Urinary bladder (tissue), 3 donors: ENCODE measurements at regions not wholly inside any gene's neighbourhood (a gene's known extent, or its start where the extent isn't known, plus 50 kb on each side); places are given as distances from the start of the nearest gene placed in this dataset.

Experiments used
- DNase-seq: peaks from one replicate; pipeline ENCODE4 v3.0.0-alpha.2; 2015; ENCODE audit errors: extremely low spot score
- H3K27ac ChIP-seq: one replicate; pipeline ENCODE4 v1.5.1; 2013; ENCODE audit warnings: low read depth, mild to moderate bottlenecking, moderate library complexity
- H3K36me3 ChIP-seq: one replicate; pipeline ENCODE4 v1.6.1; 2013; ENCODE audit warnings: mild to moderate bottlenecking, moderate library complexity; ENCODE audit not compliant: insufficient read depth
- H3K4me1 ChIP-seq: one replicate; pipeline ENCODE4 v1.6.1; 2013; ENCODE audit warnings: mild to moderate bottlenecking, moderate library complexity; ENCODE audit not compliant: insufficient read depth
- H3K4me3 ChIP-seq: one replicate; pipeline ENCODE4 v1.5.1; 2013; ENCODE audit warnings: low read depth, low read length
- WGBS: extraction: QIAGEN DNeasy Blood & Tissue Kit; methylation state at CpG from one replicate; pipeline ENCODE4 v1.1.7; 2013; 5-methylcytosine and 5-hydroxymethylcytosine counted together
- donor health status: healthy with polysubstance abuse.
- donor health status: healthy.

GRCh38 chr2:191578031-191578430, 99.9 kb upstream of the NABP1 start:
- no peak overlapping the region for H3K4me3 ChIP-seq
- no peaks in the 10 kb centered on the region for H3K36me3 ChIP-seq
- no peaks in the 10 kb centered on the region for H3K4me1 ChIP-seq
- WGBS = 93% methylated on average over 3 of the region's 3 CpGs
- H3K27ac ChIP-seq = no peak overlapping the region
- DNase-seq = no peak

GRCh38 chr2:191580581-191580980, 97.4 kb upstream of the NABP1 start:
- H3K27ac ChIP-seq = no peak overlapping the region
- H3K36me3 ChIP-seq = no peaks in the 10 kb centered on the region
- no peaks in the 10 kb centered on the region for H3K4me1 ChIP-seq
- WGBS = 89% methylated on average over 4 of the region's 4 CpGs
- no peak overlapping the region for H3K4me3 ChIP-seq
- DNase-seq = no peak

GRCh38 chr2:191581003-191581402, 96.9 kb upstream of the NABP1 start:
- H3K36me3 ChIP-seq = no peaks in the 10 kb centered on the region
- H3K4me3 ChIP-seq = no peak overlapping the region
- no peak for DNase-seq
- H3K4me1 ChIP-seq = no peaks in the 10 kb centered on the region
- no peak overlapping the region for H3K27ac ChIP-seq

GRCh38 chr2:191582355-191582754, 95.6 kb upstream of the NABP1 start:
- DNase-seq = no peak

GRCh38 chr2:191591025-191591424, 86.9 kb upstream of the NABP1 start:
- no peaks in the 10 kb centered on the region for H3K36me3 ChIP-seq
- no peaks in the 10 kb centered on the region for H3K4me1 ChIP-seq
- no peak overlapping the region for H3K27ac ChIP-seq
- no peak overlapping the region for H3K4me3 ChIP-seq
- 92% methylated on average over 6 of the region's 6 CpGs for WGBS
- no peak for DNase-seq

More at GRCh38 chr2:191582355-191582754, 95.6 kb upstream of the NABP1 start:
- H3K4me1 ChIP-seq = no peaks in the 10 kb centered on the region
- H3K36me3 ChIP-seq = no peaks in the 10 kb centered on the region
- H3K4me3 ChIP-seq = no peak overlapping the region
- H3K27ac ChIP-seq = no peak overlapping the region

GRCh38 chr2:191593622-191594385, 84.1 kb upstream of the NABP1 start:
- WGBS = 79% methylated on average over 5 of the region's 5 CpGs
- H3K27ac ChIP-seq = no peak overlapping the region

GRCh38 chr2:191597186-191597751, 80.7 kb upstream of the NABP1 start:
- Histone ChIP-seq H3K4me1 (no peaks in the 10 kb centered on the region), H3K27ac (no peak overlapping the region), H3K36me3 (no peaks in the 10 kb centered on the region), H3K4me3 (no peak overlapping the region)
- 59% methylated on average over 9 of the region's 9 CpGs for WGBS
- DNase-seq = no peak

More at GRCh38 chr2:191593622-191594385, 84.1 kb upstream of the NABP1 start:
- no peaks in the 10 kb centered on the region for H3K36me3 ChIP-seq
- H3K4me3 ChIP-seq = no peak overlapping the region
- no peak for DNase-seq
- no peaks in the 10 kb centered on the region for H3K4me1 ChIP-seq

- no peaks in the 10 kb centered on the region for H3K4me1 ChIP-seq
- H3K4me3 ChIP-seq = no peak overlapping the region
- H3K27ac ChIP-seq = no peak overlapping the region
- no peaks in the 10 kb centered on the region for H3K36me3 ChIP-seq
- no peak for DNase-seq
These were observed 79.6 kb upstream of the NABP1 start for GRCh38 chr2:191598296-191598695.

- no peaks in the 10 kb centered on the region for H3K36me3 ChIP-seq
- H3K27ac ChIP-seq = no peak overlapping the region
- no peaks in the 10 kb centered on the region for H3K4me1 ChIP-seq
- H3K4me3 ChIP-seq = no peak overlapping the region
- DNase-seq = no peak
- WGBS = 83% methylated on average over 3 of the region's 3 CpGs
These were observed 76.9 kb upstream of the NABP1 start for GRCh38 chr2:191601060-191601459.

- DNase-seq = no peak
- Histone ChIP-seq H3K4me1 (no peaks in the 10 kb centered on the region), H3K27ac (no peak overlapping the region), H3K36me3 (no peaks in the 10 kb centered on the region), H3K4me3 (no peak overlapping the region)
- WGBS = 86% methylated on average over 4 of the region's 4 CpGs
These were observed 73.8 kb upstream of the NABP1 start for GRCh38 chr2:191604154-191604553.

- no peak overlapping the region for H3K4me3 ChIP-seq
- H3K27ac ChIP-seq = no peak overlapping the region
- no peak for DNase-seq
- H3K36me3 ChIP-seq = no peaks in the 10 kb centered on the region
- 95% methylated on average over 1 of the region's 1 CpG for WGBS
- no peaks in the 10 kb centered on the region for H3K4me1 ChIP-seq
These were observed 70.8 kb upstream of the NABP1 start for GRCh38 chr2:191607096-191607495.

GRCh38 chr2:191610756-191611155, 67.2 kb upstream of the NABP1 start:
- no peak for DNase-seq
- no peaks in the 10 kb centered on the region for H3K4me1 ChIP-seq
- no peaks in the 10 kb centered on the region for H3K36me3 ChIP-seq
- no peak overlapping the region for H3K4me3 ChIP-seq
- no peak overlapping the region for H3K27ac ChIP-seq

GRCh38 chr2:191611614-191612013, 66.3 kb upstream of the NABP1 start:
- H3K4me1 ChIP-seq = no peaks in the 10 kb centered on the region

GRCh38 chr2:191612496-191612895, 65.4 kb upstream of the NABP1 start:
- DNase-seq = no peak
- H3K27ac ChIP-seq = no peak overlapping the region
- 70% methylated on average over 1 of the region's 1 CpG for WGBS
- no peak overlapping the region for H3K4me3 ChIP-seq
- no peaks in the 10 kb centered on the region for H3K36me3 ChIP-seq
- no peaks in the 10 kb centered on the region for H3K4me1 ChIP-seq

More at GRCh38 chr2:191611614-191612013, 66.3 kb upstream of the NABP1 start:
- Histone ChIP-seq H3K4me3 (no peak overlapping the region), H3K27ac (no peak overlapping the region), H3K36me3 (no peaks in the 10 kb centered on the region)
- DNase-seq = no peak
- WGBS = 88% methylated on average over 3 of the region's 3 CpGs
